ENCODE measurements at regions not wholly inside any gene's neighbourhood (a gene's known extent, or its start where the extent isn't known, plus 50 kb on each side); places are given as distances from the start of the nearest gene placed in this dataset.

- Histone ChIP-seq H3K4me2 (no peak overlapping the region), H3K27ac (no peak overlapping the region), H3K36me3 (replicated peaks; ENCODE audit: insufficient read depth, low read depth) (no peaks in the 10 kb centered on the region), H4K20me1 (ENCODE audit: insufficient read depth, poor library complexity, severe bottlenecking) (no peaks in the 10 kb centered on the region), H3K9me3 (ENCODE audit: low read depth) (no peaks in the 10 kb centered on the region), H3K9me2 (replicated peaks; ENCODE audit: insufficient read depth) (no peaks in the 10 kb centered on the region), H3K79me2 (no peaks in the 10 kb centered on the region), H2AFZ (no peak overlapping the region), H3K27me3 (no peaks in the 10 kb centered on the region), H3K4me3 (no peak overlapping the region), H3K4me1 (ENCODE audit: insufficient read depth) (peaks cover 3% of the 10 kb centered on the region)
- whole genome bisulfite sequencing (ENCODE audit: low lambda C conversion rate, missing lambda C conversion rate) = 90% methylated on average over 2 of the region's 2 CpGs
- no peak for TF ChIP-seq EZH2phosphoT487 (IDR thresholded peaks at IDR 0.05; ENCODE audit: low read depth, severe bottlenecking, unreplicated experiment)
- TF ChIP-seq CTCF (IDR thresholded peaks at IDR 0.05; ENCODE audit: poor library complexity) = no peak
- TF ChIP-seq EZH2 (IDR thresholded peaks at IDR 0.05; ENCODE audit: borderline replicate concordance) = no peak
- no peak for DNase-seq (ENCODE audit: low spot score)
Measured at GRCh38 chr1:14251871-14252270, 346.6 kb upstream of the KAZN start.

GRCh38 chr1:14253676-14254075 is 344.8 kb upstream of the KAZN start:
- Histone ChIP-seq H3K4me2 (peak overlapping the region; percentile 9), H3K79me2 (no peaks in the 10 kb centered on the region), H3K4me1 (ENCODE audit: insufficient read depth) (peaks cover 3% of the 10 kb centered on the region), H3K9me2 (replicated peaks; ENCODE audit: insufficient read depth) (no peaks in the 10 kb centered on the region), H3K9me3 (ENCODE audit: low read depth) (no peaks in the 10 kb centered on the region), H4K20me1 (ENCODE audit: insufficient read depth, poor library complexity, severe bottlenecking) (no peaks in the 10 kb centered on the region), H3K4me3 (no peak overlapping the region), H3K27me3 (no peaks in the 10 kb centered on the region), H3K27ac (no peak overlapping the region), H2AFZ (no peak overlapping the region), H3K36me3 (replicated peaks; ENCODE audit: insufficient read depth, low read depth) (no peaks in the 10 kb centered on the region)
- TF ChIP-seq EZH2phosphoT487 (IDR thresholded peaks at IDR 0.05; ENCODE audit: low read depth, severe bottlenecking, unreplicated experiment) (no peak), EZH2 (IDR thresholded peaks at IDR 0.05; ENCODE audit: borderline replicate concordance) (no peak), CTCF (IDR thresholded peaks at IDR 0.05; ENCODE audit: poor library complexity) (no peak)
- no peak for DNase-seq (ENCODE audit: low spot score)
- WGBS (ENCODE audit: low lambda C conversion rate, missing lambda C conversion rate) = 78% methylated on average over 7 of the region's 7 CpGs

- WGBS (ENCODE audit: low lambda C conversion rate, missing lambda C conversion rate) = 30% methylated on average over 6 of the region's 6 CpGs
- Histone ChIP-seq H3K79me2 (no peaks in the 10 kb centered on the region), H3K9me3 (ENCODE audit: low read depth) (no peaks in the 10 kb centered on the region), H3K27ac (no peak overlapping the region), H2AFZ (no peak overlapping the region), H3K36me3 (replicated peaks; ENCODE audit: insufficient read depth, low read depth) (no peaks in the 10 kb centered on the region), H4K20me1 (ENCODE audit: insufficient read depth, poor library complexity, severe bottlenecking) (no peaks in the 10 kb centered on the region), H3K4me1 (ENCODE audit: insufficient read depth) (peaks cover 3% of the 10 kb centered on the region), H3K27me3 (no peaks in the 10 kb centered on the region), H3K9me2 (replicated peaks; ENCODE audit: insufficient read depth) (no peaks in the 10 kb centered on the region), H3K4me2 (peak overlapping the region; percentile 9), H3K4me3 (no peak overlapping the region)
- DNase-seq (ENCODE audit: low spot score) = no peak
- no peak for TF ChIP-seq CTCF (IDR thresholded peaks at IDR 0.05; ENCODE audit: poor library complexity)
- TF ChIP-seq EZH2 (IDR thresholded peaks at IDR 0.05; ENCODE audit: borderline replicate concordance) = no peak
- TF ChIP-seq EZH2phosphoT487 (IDR thresholded peaks at IDR 0.05; ENCODE audit: low read depth, severe bottlenecking, unreplicated experiment) = no peak
Measured at GRCh38 chr1:14254251-14254650, 344.2 kb upstream of the KAZN start.

GRCh38 chr1:14255233-14255632 is 343.3 kb upstream of the KAZN start:
- Histone ChIP-seq H3K4me1 (ENCODE audit: insufficient read depth) (peaks cover 3% of the 10 kb centered on the region), H3K9me2 (replicated peaks; ENCODE audit: insufficient read depth) (no peaks in the 10 kb centered on the region), H3K4me3 (no peak overlapping the region), H3K9me3 (ENCODE audit: low read depth) (no peaks in the 10 kb centered on the region), H3K27me3 (no peaks in the 10 kb centered on the region), H4K20me1 (ENCODE audit: insufficient read depth, poor library complexity, severe bottlenecking) (no peaks in the 10 kb centered on the region), H3K4me2 (no peak overlapping the region), H3K36me3 (replicated peaks; ENCODE audit: insufficient read depth, low read depth) (no peaks in the 10 kb centered on the region), H3K27ac (no peak overlapping the region), H3K79me2 (no peaks in the 10 kb centered on the region), H2AFZ (no peak overlapping the region)
- WGBS (ENCODE audit: low lambda C conversion rate, missing lambda C conversion rate) = 96% methylated on average over 3 of the region's 3 CpGs
- no peak for DNase-seq (ENCODE audit: low spot score)
- TF ChIP-seq CTCF (IDR thresholded peaks at IDR 0.05; ENCODE audit: poor library complexity) = no peak
- no peak for TF ChIP-seq EZH2phosphoT487 (IDR thresholded peaks at IDR 0.05; ENCODE audit: low read depth, severe bottlenecking, unreplicated experiment)
- TF ChIP-seq EZH2 (IDR thresholded peaks at IDR 0.05; ENCODE audit: borderline replicate concordance) = no peak

All from hepatocyte (in vitro differentiated cells).